ENCODE measurements at regions not wholly inside any gene's neighbourhood (a gene's known extent, or its start where the extent isn't known, plus 50 kb on each side); places are given as distances from the start of the nearest gene placed in this dataset.

DNA sequence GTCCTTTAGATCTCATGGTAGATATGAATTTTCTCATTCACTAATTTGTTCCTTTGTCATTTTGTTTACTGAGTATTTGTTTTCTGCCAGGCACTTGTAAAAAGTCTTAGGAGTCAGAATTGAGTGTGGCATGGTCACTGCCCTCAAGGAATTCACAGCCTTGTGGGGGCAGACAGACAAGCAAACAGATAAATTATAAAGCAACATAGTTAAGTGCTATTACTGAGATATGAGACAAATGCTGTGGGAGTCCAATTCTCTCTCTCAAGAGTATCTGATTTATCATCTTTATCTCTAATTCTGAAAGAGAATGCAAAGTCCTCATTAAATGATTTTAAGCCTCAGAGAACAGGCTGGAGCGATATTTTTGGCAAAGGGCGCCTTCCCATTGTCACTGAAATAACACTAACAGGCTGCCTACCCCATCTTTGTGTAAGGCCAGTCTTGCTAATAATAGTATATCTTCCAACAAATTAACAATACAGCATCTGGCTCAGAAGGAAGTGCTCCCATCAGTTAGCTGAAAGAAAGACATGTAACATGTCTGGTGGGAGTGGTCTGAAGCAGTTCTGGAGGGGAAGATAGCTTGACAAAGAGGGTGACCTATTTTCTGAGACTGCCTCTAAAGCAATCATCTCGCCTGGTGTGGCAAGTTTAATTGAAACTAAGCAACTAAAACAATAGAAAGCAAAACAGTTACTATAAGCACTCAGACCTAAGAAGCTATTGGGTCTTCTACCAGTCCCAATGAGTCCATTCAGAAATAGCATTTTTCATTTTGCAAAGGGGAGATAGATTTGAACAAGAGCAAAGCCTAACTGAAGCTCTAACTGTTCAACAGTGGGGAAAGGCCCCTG lies 61.5 kb upstream of the AMOT start:
- DNase-seq = peak in 1 of 3 donors; percentile 6

DNA sequence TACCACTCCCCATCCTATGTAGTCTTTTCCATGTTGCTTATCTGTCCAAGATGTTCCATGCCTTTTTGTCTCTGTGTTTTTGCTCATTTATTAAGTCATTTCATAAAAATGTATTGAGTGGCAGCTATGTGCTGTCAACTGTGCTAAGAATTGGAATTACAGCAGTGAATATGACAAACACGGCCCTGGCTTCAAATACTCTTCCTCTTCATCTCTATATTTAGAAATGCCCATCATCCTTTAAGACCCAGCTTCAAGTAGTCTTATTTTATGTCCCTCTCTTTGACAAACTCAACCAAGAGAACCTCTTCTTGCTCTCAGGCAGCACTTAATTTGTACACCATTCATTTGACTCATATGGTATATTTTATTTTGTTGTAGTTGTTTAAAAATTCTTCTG lies 55.4 kb upstream of the AMOT start:
- no peak for DNase-seq
